ENCODE measurements at regions not wholly inside any gene's neighbourhood (a gene's known extent, or its start where the extent isn't known, plus 50 kb on each side); places are given as distances from the start of the nearest gene placed in this dataset.

- H3K4me3 Mint-ChIP-seq (ENCODE audit: unreplicated experiment): no peak overlapping the region
- BruUV-seq (replicated peaks): no TSS peak
Observed at GRCh38 chr2:148570989-148571388, 73.6 kb upstream of the EPC2 start.

GRCh38 chr2:148577845-148578492 is 66.6 kb upstream of the EPC2 start:
- Mint-ChIP-seq H3K27ac (ENCODE audit: unreplicated experiment) (no peak overlapping the region), H3K9me3 (ENCODE audit: unreplicated experiment) (no peaks in the 10 kb centered on the region), H3K36me3 (ENCODE audit: insufficient read depth, unreplicated experiment) (no peaks in the 10 kb centered on the region), H3K4me3 (ENCODE audit: unreplicated experiment) (no peak overlapping the region), H3K27me3 (ENCODE audit: insufficient read depth, unreplicated experiment) (peaks cover 24% of the 10 kb centered on the region), H3K4me1 (ENCODE audit: low read depth, unreplicated experiment) (no peaks in the 10 kb centered on the region)
- Histone ChIP-seq H3K4me3 (ENCODE audit: low read depth, low read length) (no peak overlapping the region), H3K36me3 (ENCODE audit: control insufficient read depth, insufficient read depth, low read length) (no peaks in the 10 kb centered on the region), H3K9me3 (no peaks in the 10 kb centered on the region), H3K4me1 (no peaks in the 10 kb centered on the region), H3K27me3 (replicated peaks; ENCODE audit: control insufficient read depth, insufficient read depth, low read length) (no peaks in the 10 kb centered on the region)
- CTCF ChIA-PET: no interaction called here
- no TSS peak for BruUV-seq (replicated peaks)
- POLR2A ChIA-PET: interaction anchor here (0.5 kb wide), 1 partner anchor 212 kb away, joined by 3 read pairs; no protein-coding TSS in a partner anchor
- TF ChIP-seq CTCF (IDR thresholded peaks at IDR 0.05; ENCODE audit: insufficient read depth in 1 of 2, low read depth in 1 of 2, low read length in 1 of 2, severe bottlenecking in 1 of 2, unreplicated experiment in 1 of 2): no peak
- DNase-seq: no peak
- intact Hi-C loops (cut with micrococcal nuclease; ENCODE audit: unreplicated experiment): no loop called here

More at GRCh38 chr2:148570989-148571388, 73.6 kb upstream of the EPC2 start:
- no peaks in the 10 kb centered on the region for H3K36me3 ChIP-seq (ENCODE audit: control insufficient read depth, insufficient read depth, low read length)
- TF ChIP-seq CTCF (IDR thresholded peaks at IDR 0.05; ENCODE audit: insufficient read depth in 1 of 2, low read depth in 1 of 2, low read length in 1 of 2, severe bottlenecking in 1 of 2, unreplicated experiment in 1 of 2): no peak
- DNase-seq: no peak
- intact Hi-C loops (cut with micrococcal nuclease; ENCODE audit: unreplicated experiment): no loop called here
- POLR2A ChIA-PET: no interaction called here
- H3K27me3 ChIP-seq (replicated peaks; ENCODE audit: control insufficient read depth, insufficient read depth, low read length): no peaks in the 10 kb centered on the region
- no peaks in the 10 kb centered on the region for H3K9me3 Mint-ChIP-seq (ENCODE audit: unreplicated experiment)
- H3K4me1 ChIP-seq: no peaks in the 10 kb centered on the region
- no peak overlapping the region for H3K4me3 ChIP-seq (ENCODE audit: low read depth, low read length)
- H3K27ac Mint-ChIP-seq (ENCODE audit: unreplicated experiment): no peak overlapping the region
- peaks cover 22% of the 10 kb centered on the region for H3K27me3 Mint-ChIP-seq (ENCODE audit: insufficient read depth, unreplicated experiment)
- H3K36me3 Mint-ChIP-seq (ENCODE audit: insufficient read depth, unreplicated experiment): no peaks in the 10 kb centered on the region
- no peaks in the 10 kb centered on the region for H3K9me3 ChIP-seq
- CTCF ChIA-PET: no interaction called here
- H3K4me1 Mint-ChIP-seq (ENCODE audit: low read depth, unreplicated experiment): no peaks in the 10 kb centered on the region

- Mint-ChIP-seq H3K4me3 (ENCODE audit: unreplicated experiment) (no peak overlapping the region), H3K36me3 (ENCODE audit: insufficient read depth, unreplicated experiment) (no peaks in the 10 kb centered on the region), H3K27me3 (ENCODE audit: insufficient read depth, unreplicated experiment) (peaks cover 24% of the 10 kb centered on the region), H3K9me3 (ENCODE audit: unreplicated experiment) (no peaks in the 10 kb centered on the region), H3K4me1 (ENCODE audit: low read depth, unreplicated experiment) (no peaks in the 10 kb centered on the region), H3K27ac (ENCODE audit: unreplicated experiment) (no peak overlapping the region)
- no peaks in the 10 kb centered on the region for H3K9me3 ChIP-seq
- DNase-seq: no peak
- H3K27me3 ChIP-seq (replicated peaks; ENCODE audit: control insufficient read depth, insufficient read depth, low read length): no peaks in the 10 kb centered on the region
- ChIA-PET POLR2A (no interaction called here), CTCF (no interaction called here)
- no peak overlapping the region for H3K4me3 ChIP-seq (ENCODE audit: low read depth, low read length)
- intact Hi-C loops (cut with micrococcal nuclease; ENCODE audit: unreplicated experiment): no loop called here
- no peaks in the 10 kb centered on the region for H3K4me1 ChIP-seq
- no peak for TF ChIP-seq CTCF (IDR thresholded peaks at IDR 0.05; ENCODE audit: insufficient read depth in 1 of 2, low read depth in 1 of 2, low read length in 1 of 2, severe bottlenecking in 1 of 2, unreplicated experiment in 1 of 2)
- BruUV-seq (replicated peaks): no TSS peak
- H3K36me3 ChIP-seq (ENCODE audit: control insufficient read depth, insufficient read depth, low read length): no peaks in the 10 kb centered on the region
Observed at GRCh38 chr2:148578493-148578884, 66.1 kb upstream of the EPC2 start.
